ENCODE measurements at regions not wholly inside any gene's neighbourhood (a gene's known extent, or its start where the extent isn't known, plus 50 kb on each side); places are given as distances from the start of the nearest gene placed in this dataset.
"Not testable (repeated sequence)": the region's sequence is repeated elsewhere in the genome, so short reads cannot be mapped to it uniquely, and the experiment has no call there.

GRCh38 chr2:111437288-111437990 is 316.7 kb downstream of the BCL2L11 start:
- not testable (repeated sequence) for H3K27ac ChIP-seq, H3K4me3 ChIP-seq

- not testable (repeated sequence) for H3K4me3 ChIP-seq
Measured at GRCh38 chr2:111438161-111438560, 317.4 kb downstream of the BCL2L11 start.

DNA sequence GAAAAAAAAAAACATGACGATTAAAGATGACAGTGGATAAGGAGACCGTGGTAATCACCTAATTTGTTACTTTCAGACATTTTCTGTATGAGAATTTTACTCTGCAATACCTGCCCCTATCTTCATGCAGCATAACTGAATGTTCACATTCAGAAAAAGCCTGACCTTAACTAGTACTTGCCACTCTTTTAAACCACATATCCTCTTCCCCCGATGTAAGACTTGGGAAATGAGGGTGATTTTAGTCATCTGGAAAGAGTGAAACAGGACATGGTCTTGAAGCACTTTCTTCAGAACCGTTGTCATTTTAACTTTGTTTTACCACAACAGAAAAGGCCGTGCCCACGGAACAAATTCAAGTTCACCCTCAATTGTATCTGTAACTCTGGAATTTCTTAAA is 318.5 kb downstream of the BCL2L11 start:
- peak overlapping the region in 1 of 21 experiments; percentile 46 for H3K27ac ChIP-seq
- not testable (repeated sequence) for H3K4me3 ChIP-seq

More at GRCh38 chr2:111438161-111438560, 317.4 kb downstream of the BCL2L11 start:
- H3K27ac ChIP-seq: not testable (repeated sequence)

GRCh38 chr2:111441614-111442013 is 320.9 kb downstream of the BCL2L11 start:
- not testable (repeated sequence) for H3K4me3 ChIP-seq, H3K27ac ChIP-seq

GRCh38 chr2:111442767-111443454 is 322.2 kb downstream of the BCL2L11 start:
- not testable (repeated sequence) for H3K27ac ChIP-seq, H3K4me3 ChIP-seq

DNA sequence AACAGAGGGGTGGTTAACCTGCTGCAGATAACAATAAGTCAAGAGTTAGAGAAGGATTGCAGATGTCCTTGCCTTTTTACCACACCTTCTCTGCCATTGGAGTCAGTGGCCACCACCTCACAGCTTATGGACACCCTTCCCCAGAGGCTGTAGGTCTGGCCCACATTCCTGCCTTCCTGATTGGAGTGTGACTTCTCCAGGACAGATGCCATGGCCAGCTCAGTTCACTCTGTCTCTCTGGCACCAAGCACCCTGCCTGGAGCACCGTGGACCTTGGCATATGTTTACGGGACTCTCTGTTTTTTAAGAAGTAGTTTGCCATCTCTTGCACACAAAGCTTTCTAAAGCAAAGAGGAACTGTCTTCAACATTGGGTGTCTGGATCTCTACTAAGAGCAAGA is 323.8 kb downstream of the BCL2L11 start:
- not testable (repeated sequence) for H3K27ac ChIP-seq, H3K4me3 ChIP-seq

- H3K27ac ChIP-seq, H3K4me3 ChIP-seq: not testable (repeated sequence)
Measured at GRCh38 chr2:111445191-111445929, 324.6 kb downstream of the BCL2L11 start.

DNA sequence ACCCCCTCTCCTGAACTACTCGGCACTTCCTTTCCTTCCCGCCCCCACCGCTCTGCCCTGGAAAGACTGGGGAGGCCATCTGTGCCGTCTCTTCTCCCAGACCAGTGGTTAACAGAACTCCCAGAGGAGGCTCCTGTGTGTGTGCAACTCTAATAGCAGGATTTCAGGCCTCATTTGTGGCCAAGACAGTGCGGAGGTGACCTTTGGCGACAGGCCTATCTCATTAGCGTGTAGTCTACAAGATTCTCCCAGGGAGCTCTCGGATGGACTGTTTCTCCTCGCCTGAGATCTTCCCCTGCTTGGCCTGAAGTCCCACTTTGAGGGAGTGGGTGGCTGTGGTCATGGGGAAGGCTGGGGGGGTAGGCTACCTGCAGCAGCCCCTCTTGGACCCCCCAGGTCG is 325.2 kb downstream of the BCL2L11 start:
- not testable (repeated sequence) for H3K27ac ChIP-seq, H3K4me3 ChIP-seq

- not testable (repeated sequence) for H3K27ac ChIP-seq, H3K4me3 ChIP-seq
Measured at GRCh38 chr2:111447482-111447881, 326.8 kb downstream of the BCL2L11 start.

DNA sequence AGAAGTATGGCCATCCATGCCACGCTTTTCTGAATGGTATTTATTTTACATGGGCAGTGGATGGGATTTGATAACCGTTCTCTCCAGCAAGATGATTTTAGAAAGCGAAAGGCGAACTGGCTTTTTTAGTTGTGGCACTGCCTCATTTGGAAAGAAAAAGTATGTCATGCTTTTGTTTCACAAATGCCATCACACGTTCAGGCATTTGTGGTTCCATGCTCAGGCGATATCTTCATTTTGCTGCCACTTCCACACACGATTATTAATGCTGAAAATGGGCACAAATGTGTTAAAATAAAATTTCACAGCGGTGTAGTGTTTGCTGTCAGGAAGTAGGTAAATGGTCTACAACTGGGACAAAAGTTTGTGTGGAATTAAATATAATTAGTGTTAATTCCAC is 328.1 kb downstream of the BCL2L11 start:
- H3K27ac ChIP-seq, H3K4me3 ChIP-seq: not testable (repeated sequence)

DNA sequence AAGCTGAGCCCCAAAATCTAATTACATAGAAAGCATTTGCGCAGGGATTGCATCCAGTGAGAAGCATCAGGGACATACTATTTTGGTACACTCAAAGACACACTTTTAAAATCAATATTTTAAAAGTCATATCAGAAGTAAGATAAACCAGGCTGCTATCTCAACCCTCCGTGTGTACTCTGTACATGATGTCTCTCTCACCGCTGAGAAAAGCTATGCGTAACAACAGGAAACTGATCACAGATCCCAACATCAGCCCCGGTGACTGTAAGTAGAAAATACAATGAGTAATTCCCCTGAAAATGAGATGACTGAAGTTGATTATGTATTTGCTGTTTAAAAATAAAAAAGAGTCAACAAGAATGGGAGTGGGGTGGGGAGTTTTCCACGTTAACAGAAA is 329.8 kb downstream of the BCL2L11 start:
- not testable (repeated sequence) for H3K27ac ChIP-seq, H3K4me3 ChIP-seq

DNA sequence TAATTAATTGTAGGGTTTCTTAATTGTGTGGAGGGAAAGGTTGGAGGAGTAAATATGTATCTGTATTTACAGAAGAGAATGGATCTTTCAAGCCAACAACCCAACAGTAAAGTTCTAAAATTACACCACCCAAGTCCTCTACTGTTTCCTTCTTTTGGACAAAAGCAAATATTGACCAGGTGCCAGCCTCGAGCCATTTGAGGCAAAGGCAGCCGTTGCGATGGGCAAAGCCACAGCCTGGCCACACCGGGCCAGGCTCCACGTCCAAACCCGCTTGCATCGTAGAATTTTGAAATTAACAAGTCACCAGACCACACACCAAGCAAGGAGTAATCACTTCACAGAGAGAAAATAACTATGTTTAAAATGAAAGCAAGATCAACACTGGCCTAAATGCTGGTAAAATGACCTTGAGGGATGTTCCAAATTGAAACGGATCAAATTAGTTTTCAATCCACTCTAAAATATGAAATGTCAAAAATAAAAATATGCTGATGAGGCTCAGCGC is 331.0 kb downstream of the BCL2L11 start:
- H3K4me3 ChIP-seq: not testable (repeated sequence)
- peak overlapping the region in 5 of 21 experiments; percentile 1 to 70 (median 55) for H3K27ac ChIP-seq

GRCh38 chr2:111452208-111452607 is 331.5 kb downstream of the BCL2L11 start:
- H3K27ac ChIP-seq: peak overlapping the region in 5 of 21 experiments; percentile 1 to 70 (median 55)
- H3K4me3 ChIP-seq: not testable (repeated sequence)

- not testable (repeated sequence) for H3K27ac ChIP-seq, H3K4me3 ChIP-seq
Measured at GRCh38 chr2:111453308-111453707, 332.6 kb downstream of the BCL2L11 start.

DNA sequence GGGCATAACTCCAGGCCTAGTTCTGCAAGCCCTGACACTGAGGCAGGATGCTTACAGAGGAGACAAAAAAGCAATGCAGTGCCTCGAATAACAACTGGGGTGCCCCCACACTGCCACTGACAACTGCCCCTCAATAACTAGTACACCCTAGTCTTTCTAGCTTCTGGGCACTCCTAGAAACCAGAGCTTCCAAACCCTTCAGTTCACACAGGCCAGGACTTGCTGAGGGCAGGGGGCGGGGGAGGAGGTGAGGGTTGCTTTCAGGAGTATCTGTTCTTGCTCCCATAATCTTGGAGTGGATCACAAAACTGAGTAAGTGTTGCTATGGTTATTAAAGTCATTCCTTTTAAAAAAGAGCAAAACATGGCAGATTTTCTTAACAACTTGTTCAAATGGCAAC is 333.1 kb downstream of the BCL2L11 start:
- not testable (repeated sequence) for H3K4me3 ChIP-seq, H3K27ac ChIP-seq

GRCh38 chr2:111454404-111454803 is 333.7 kb downstream of the BCL2L11 start:
- H3K27ac ChIP-seq: peak overlapping the region in 2 of 21 experiments; percentile 23 to 37
- not testable (repeated sequence) for H3K4me3 ChIP-seq

DNA sequence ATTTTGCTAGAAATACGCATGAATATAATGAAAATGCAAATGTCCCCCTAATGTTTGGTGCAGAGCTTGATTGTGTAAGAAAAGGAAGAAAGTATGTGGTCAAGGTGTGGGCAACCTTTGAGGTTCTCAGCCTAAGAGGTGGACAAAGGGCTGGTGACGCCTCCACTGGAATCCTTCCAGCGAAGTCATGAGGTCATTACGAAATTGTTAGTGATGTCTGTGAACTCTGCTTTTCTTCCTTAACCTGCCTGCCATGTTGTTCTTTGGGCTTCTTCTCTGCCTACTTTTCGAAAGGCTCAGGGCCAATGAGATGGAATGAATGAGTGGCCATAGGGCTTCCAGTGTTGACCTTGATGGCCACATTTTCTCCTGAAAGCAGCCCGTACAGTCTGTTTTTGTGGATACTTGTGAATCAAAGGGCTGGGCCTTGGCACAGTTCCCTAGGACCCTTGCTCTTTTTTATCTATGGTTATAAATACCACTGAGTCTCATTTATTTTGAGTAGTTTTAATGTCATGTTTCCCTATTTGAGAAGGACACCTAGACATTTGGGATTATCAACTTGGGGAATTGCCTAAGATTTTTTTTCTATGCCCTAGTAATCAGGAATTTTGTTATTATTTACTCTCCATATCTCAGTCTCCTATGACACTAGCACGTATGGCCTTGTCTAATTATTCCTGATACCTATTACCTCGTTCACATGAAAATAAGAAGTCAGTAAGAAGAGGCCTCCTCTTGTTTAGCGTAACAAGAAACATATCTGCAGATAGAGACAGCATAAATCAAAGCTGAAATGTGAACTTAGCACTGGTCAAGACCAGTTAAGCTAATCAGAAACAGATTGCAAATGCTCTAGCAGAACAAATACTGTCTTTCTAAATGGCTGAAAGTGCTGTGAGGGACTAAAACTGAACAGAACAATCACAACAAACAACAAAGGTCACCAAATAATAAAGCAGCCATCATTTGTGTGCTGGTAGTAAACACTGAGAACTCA is 334.6 kb downstream of the BCL2L11 start:
- H3K27ac ChIP-seq: peak overlapping the region in 3 of 21 experiments; percentile 10 to 37 (median 23)
- not testable (repeated sequence) for H3K4me3 ChIP-seq

DNA sequence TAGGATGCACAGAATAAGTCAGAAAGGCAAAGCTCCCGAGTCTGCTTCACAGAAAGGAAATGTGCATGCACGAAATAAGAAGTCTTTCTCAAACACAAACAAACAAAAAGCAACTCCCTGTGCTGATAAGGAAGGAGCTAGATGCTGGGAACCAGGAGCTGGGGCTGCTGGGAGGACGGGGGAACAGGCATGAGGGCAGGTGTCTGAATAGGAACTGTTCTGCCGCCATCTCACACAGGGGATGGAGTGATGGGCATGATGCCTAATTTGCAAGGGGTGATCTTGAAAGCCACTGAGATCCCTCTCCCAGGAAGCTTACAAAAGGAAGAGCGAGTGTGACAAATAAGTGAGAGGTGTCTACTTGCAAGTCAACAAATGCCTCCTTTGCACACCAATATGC is 336.5 kb downstream of the BCL2L11 start:
- not testable (repeated sequence) for H3K27ac ChIP-seq, H3K4me3 ChIP-seq

DNA sequence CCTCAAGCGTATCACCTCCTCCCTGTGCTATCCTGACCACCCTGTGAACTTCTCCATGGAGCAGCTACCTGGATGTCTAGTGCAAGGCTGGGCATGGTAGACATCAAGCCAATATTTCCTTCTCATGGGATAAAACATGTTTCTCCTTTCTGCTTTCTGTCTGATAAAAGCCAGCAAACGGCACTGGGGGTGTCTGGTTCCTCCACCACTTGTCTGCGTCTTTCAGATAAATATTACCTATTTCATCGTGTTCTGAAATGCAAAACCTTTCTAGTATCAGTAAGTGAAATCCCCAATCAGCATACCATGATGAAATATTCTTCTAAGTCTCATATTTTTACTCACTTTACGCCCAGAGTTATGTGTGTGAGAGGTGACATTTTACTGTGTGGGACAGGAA is 340.2 kb downstream of the BCL2L11 start:
- not testable (repeated sequence) for H3K4me3 ChIP-seq, H3K27ac ChIP-seq

All from skin epidermis (tissue), 12 donors.